ENCODE measurements at regions not wholly inside any gene's neighbourhood (a gene's known extent, or its start where the extent isn't known, plus 50 kb on each side); places are given as distances from the start of the nearest gene placed in this dataset.

DNA sequence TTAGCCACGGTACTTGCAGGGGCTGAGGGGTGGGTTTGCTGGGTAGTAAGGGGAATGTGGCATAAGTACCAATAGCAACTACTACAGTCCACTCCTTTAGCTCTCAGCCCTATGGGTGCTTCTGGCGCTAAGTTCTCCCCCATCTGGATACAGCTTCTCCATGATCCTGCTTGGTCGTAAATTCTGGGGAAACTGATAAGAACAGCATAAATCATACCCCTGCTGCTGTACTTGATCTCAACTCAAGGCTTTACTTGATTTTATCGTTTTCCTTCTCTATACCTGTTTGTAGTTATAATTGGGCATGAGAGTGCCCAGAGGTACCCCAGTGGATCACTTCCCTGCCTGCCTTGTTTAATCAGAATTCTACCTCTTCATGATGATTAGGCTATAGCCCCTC lies 331.4 kb downstream of the PMP22 start:
- no peak for TF ChIP-seq POLR2A (IDR thresholded peaks at IDR 0.05)
- TF ChIP-seq CTCF (IDR thresholded peaks at IDR 0.05) = no peak
